ENCODE measurements at regions not wholly inside any gene's neighbourhood (a gene's known extent, or its start where the extent isn't known, plus 50 kb on each side); places are given as distances from the start of the nearest gene placed in this dataset.

DNA sequence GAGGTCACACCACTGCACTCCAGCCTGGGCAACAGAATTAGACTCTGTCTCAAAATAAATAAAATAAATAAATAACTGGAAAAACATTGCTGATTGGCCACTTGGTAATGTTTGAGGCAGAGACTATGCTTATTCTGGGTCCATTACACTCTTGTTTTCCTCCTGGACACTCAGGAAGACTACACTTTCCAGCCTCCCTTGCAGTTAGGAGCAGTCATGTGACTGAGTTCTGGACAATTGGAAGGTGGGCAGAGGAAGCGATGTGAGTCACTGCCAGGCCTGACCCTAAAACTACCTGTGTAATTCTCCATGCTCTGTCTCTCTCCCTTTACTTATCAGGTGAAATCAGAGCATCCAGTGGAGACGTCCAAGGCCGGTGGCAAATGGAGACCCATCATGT, 74.4 kb downstream of the VCPKMT start:
- TF ChIP-seq, protein P1, sequence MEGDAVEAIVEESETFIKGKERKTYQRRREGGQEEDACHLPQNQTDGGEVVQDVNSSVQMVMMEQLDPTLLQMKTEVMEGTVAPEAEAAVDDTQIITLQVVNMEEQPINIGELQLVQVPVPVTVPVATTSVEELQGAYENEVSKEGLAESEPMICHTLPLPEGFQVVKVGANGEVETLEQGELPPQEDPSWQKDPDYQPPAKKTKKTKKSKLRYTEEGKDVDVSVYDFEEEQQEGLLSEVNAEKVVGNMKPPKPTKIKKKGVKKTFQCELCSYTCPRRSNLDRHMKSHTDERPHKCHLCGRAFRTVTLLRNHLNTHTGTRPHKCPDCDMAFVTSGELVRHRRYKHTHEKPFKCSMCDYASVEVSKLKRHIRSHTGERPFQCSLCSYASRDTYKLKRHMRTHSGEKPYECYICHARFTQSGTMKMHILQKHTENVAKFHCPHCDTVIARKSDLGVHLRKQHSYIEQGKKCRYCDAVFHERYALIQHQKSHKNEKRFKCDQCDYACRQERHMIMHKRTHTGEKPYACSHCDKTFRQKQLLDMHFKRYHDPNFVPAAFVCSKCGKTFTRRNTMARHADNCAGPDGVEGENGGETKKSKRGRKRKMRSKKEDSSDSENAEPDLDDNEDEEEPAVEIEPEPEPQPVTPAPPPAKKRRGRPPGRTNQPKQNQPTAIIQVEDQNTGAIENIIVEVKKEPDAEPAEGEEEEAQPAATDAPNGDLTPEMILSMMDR (IDR thresholded peaks at IDR 0.05; ENCODE audit: low read depth, low read length), result no peak
- no peak overlapping the region for H3K4me3 ChIP-seq
- H3K27me3 ChIP-seq, result no peaks in the 10 kb centered on the region
- peaks cover 3% of the 10 kb centered on the region for H3K4me1 ChIP-seq (ENCODE audit: low read depth)
- no peaks in the 10 kb centered on the region for H3K36me3 ChIP-seq
- no peak for DNase-seq (ENCODE audit: low read depth in 1 of 2, low spot score in 1 of 2)
- H3K9me3 ChIP-seq (ENCODE audit: low read depth), result no peaks in the 10 kb centered on the region
- no peak overlapping the region for H3K27ac ChIP-seq

DNA sequence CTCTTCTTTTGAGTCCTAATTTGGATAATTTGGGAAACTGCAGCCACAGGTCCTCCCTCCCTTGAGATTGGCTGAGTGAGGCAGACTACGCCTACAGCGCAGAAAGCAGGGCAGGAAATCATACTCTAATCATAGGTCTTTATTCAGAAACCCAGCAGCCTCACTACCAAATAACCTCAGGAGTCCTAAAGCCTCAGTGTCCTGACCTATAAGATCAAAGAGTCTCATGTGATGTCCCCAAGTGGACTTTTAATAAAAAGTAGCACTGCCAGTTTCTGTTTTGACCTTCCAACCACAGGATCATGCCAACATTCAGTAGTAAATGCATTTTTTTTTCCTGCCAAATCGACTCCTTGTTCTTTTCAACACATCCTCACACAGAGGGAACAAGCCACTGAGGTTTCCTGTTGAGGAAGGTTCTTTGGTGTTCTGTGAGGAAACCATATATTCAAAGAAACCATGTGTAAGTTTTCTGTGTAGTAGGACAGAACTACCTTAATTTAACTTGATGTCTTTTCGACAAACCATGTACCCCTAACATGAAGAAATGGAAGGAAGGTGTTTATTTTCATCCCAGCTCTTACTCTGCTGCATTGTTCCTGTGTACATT, 72.2 kb downstream of the VCPKMT start:
- TF ChIP-seq, protein P1 (IDR thresholded peaks at IDR 0.05; ENCODE audit: low read depth, low read length), result no peak
- Histone ChIP-seq H3K4me1 (ENCODE audit: low read depth) (no peaks in the 10 kb centered on the region), H3K27me3 (no peaks in the 10 kb centered on the region), H3K27ac (no peak overlapping the region), H3K36me3 (no peaks in the 10 kb centered on the region), H3K9me3 (ENCODE audit: low read depth) (no peaks in the 10 kb centered on the region), H3K4me3 (no peak overlapping the region)
- peak in 1 of 2 donors; percentile 28 for DNase-seq (ENCODE audit: low read depth in 1 of 2, low spot score in 1 of 2)

DNA sequence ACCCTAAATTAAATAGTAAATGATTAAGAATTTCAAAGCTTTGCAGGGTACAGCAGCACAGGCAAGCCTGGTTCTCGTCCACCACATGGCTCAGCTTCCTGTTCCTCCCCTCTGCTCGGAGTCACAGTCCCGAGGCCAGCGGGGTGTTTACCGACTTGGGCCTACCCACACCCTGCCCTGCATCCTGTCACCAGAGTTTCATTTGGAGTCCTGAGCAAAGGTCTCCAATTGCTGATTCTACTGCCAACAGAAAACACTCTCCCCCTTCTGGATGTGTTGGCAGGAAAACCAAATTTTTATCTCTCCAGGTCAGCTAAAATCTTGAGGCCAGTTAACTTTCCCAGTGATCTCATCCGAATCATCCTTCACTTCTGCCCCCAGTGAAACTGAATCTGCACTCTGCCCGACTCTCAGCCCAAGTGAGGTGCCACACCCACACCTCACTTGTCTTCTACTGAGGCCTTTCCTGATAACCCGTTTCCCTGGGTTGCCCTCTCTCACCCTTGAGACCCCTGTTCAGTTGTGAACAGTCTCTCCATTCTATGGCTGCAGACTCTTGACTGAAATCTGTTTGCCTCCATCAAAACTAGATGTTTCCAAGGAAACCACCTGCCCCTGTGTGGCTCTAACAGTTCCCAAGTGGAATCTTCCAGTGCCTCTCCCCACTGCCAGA, 71.2 kb downstream of the VCPKMT start:
- Histone ChIP-seq H3K4me3 (no peak overlapping the region), H3K27ac (no peak overlapping the region), H3K4me1 (ENCODE audit: low read depth) (no peaks in the 10 kb centered on the region), H3K36me3 (no peaks in the 10 kb centered on the region), H3K9me3 (ENCODE audit: low read depth) (no peaks in the 10 kb centered on the region), H3K27me3 (no peaks in the 10 kb centered on the region)
- TF ChIP-seq, protein P1 (IDR thresholded peaks at IDR 0.05; ENCODE audit: low read depth, low read length), result no peak
- DNase-seq (ENCODE audit: low read depth in 1 of 2, low spot score in 1 of 2), result peak in 1 of 2 donors; percentile 80

DNA sequence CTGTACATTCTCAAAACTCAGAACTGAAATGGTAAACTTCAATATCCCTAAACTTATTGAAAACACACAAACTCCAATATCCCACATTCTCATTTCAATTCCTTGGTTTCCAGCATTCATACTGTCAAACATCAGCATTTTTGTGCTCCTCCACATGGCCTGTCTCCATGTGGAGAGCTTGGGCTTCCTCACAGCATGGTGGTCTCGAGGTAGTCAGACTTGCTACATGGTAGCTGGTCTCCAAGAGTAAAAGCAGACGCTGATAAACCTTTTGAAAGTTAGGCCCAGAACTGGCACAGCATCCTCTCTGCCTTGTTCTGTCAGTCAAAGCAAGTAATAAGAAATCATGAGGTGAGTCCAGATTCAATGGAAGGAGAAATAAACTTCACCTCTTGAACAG, 70.5 kb downstream of the VCPKMT start:
- no peaks in the 10 kb centered on the region for H3K4me1 ChIP-seq (ENCODE audit: low read depth)
- no peaks in the 10 kb centered on the region for H3K27me3 ChIP-seq
- TF ChIP-seq, protein P1 (IDR thresholded peaks at IDR 0.05; ENCODE audit: low read depth, low read length), result no peak
- no peak for DNase-seq (ENCODE audit: low read depth in 1 of 2, low spot score in 1 of 2)
- no peak overlapping the region for H3K4me3 ChIP-seq
- no peaks in the 10 kb centered on the region for H3K9me3 ChIP-seq (ENCODE audit: low read depth)
- no peaks in the 10 kb centered on the region for H3K36me3 ChIP-seq
- H3K27ac ChIP-seq, result no peak overlapping the region

DNA sequence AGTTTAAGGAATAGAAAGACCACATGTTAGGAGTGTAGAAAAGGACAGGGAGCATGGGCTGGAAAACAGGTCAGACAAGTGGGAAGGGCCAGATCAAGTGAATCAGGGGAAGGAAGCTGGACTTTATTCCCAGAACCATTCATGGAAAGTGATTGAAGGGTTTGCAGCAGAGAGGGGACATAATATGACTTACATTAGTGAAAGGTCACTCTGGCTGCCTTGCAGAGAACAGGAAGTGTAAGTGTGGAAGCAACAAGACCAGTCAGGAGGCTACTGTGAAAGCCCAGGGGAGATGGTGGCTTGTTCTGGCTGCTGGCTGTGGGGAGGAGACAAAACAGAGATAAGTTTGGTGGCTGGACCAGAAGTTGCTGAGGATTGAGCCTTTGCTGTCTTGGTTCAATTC, 69.1 kb downstream of the VCPKMT start:
- Histone ChIP-seq H3K4me3 (no peak overlapping the region), H3K9me3 (ENCODE audit: low read depth) (no peaks in the 10 kb centered on the region), H3K4me1 (ENCODE audit: low read depth) (no peaks in the 10 kb centered on the region), H3K36me3 (no peaks in the 10 kb centered on the region), H3K27me3 (no peaks in the 10 kb centered on the region), H3K27ac (no peak overlapping the region)
- TF ChIP-seq, protein P1 (IDR thresholded peaks at IDR 0.05; ENCODE audit: low read depth, low read length), result no peak
- DNase-seq (ENCODE audit: low read depth in 1 of 2, low spot score in 1 of 2), result no peak
